Endothelial cell (in vitro differentiated cells): ENCODE measurements at regions not wholly inside any gene's neighbourhood (a gene's known extent, or its start where the extent isn't known, plus 50 kb on each side); places are given as distances from the start of the nearest gene placed in this dataset.
A peak's percentile ranks its signal among the peaks of the same experiment; 100 is the strongest.

Experiments
- DNase-seq: peaks from one replicate; pipeline ENCODE4 v3.0.0; 2021; ENCODE audit warnings: low spot score
- H3K27ac Mint-ChIP-seq: one replicate; pipeline ENCODE4 v1.8.0; 2021; ENCODE audit warnings: mixed read lengths, inconsistent platforms; ENCODE audit not compliant: unreplicated experiment
- H3K27me3 Mint-ChIP-seq: one replicate; pipeline ENCODE4 v1.8.0; 2021; ENCODE audit warnings: mild to moderate bottlenecking, moderate library complexity, mixed read lengths, inconsistent platforms; ENCODE audit not compliant: unreplicated experiment
- H3K36me3 Mint-ChIP-seq: one replicate; pipeline ENCODE4 v1.8.0; 2021; ENCODE audit warnings: mild to moderate bottlenecking, low read depth, mixed read lengths, inconsistent platforms; ENCODE audit not compliant: unreplicated experiment
- H3K4me1 Mint-ChIP-seq: one replicate; pipeline ENCODE4 v1.8.0; 2021; ENCODE audit warnings: mild to moderate bottlenecking, mixed read lengths, inconsistent platforms; ENCODE audit not compliant: unreplicated experiment
- H3K4me3 Mint-ChIP-seq: one replicate; pipeline ENCODE4 v1.8.0; 2021; ENCODE audit warnings: mild to moderate bottlenecking, mixed read lengths, inconsistent platforms; ENCODE audit not compliant: unreplicated experiment
- H3K9me3 Mint-ChIP-seq: one replicate; pipeline ENCODE4 v1.8.0; 2021; ENCODE audit warnings: mixed read lengths, inconsistent platforms; ENCODE audit not compliant: unreplicated experiment
- TF ChIP-seq, protein P1 (sequence below): fragments of 200-600 bp; sonication (generic); IDR thresholded peaks from one replicate; pipeline ENCODE4 v1.5.0; 2021; ENCODE audit warnings: antibody characterized with exemption; ENCODE audit not compliant: unreplicated experiment

- no peak overlapping the region for H3K27ac Mint-ChIP-seq
- TF ChIP-seq, protein P1, sequence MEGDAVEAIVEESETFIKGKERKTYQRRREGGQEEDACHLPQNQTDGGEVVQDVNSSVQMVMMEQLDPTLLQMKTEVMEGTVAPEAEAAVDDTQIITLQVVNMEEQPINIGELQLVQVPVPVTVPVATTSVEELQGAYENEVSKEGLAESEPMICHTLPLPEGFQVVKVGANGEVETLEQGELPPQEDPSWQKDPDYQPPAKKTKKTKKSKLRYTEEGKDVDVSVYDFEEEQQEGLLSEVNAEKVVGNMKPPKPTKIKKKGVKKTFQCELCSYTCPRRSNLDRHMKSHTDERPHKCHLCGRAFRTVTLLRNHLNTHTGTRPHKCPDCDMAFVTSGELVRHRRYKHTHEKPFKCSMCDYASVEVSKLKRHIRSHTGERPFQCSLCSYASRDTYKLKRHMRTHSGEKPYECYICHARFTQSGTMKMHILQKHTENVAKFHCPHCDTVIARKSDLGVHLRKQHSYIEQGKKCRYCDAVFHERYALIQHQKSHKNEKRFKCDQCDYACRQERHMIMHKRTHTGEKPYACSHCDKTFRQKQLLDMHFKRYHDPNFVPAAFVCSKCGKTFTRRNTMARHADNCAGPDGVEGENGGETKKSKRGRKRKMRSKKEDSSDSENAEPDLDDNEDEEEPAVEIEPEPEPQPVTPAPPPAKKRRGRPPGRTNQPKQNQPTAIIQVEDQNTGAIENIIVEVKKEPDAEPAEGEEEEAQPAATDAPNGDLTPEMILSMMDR: no peak
- no peaks in the 10 kb centered on the region for H3K36me3 Mint-ChIP-seq
- H3K4me3 Mint-ChIP-seq: no peak overlapping the region
- no peaks in the 10 kb centered on the region for H3K27me3 Mint-ChIP-seq
- DNase-seq: no peak
- no peaks in the 10 kb centered on the region for H3K9me3 Mint-ChIP-seq
- peaks cover 3% of the 10 kb centered on the region for H3K4me1 Mint-ChIP-seq
Observed at GRCh38 chr5:10867389-10868303, 106.6 kb upstream of the DAP start.

GRCh38 chr5:10866913-10867312 is 105.9 kb upstream of the DAP start:
- Mint-ChIP-seq H3K9me3 (no peaks in the 10 kb centered on the region), H3K4me1 (peaks cover under 1% of the 10 kb centered on the region), H3K4me3 (no peak overlapping the region), H3K36me3 (no peaks in the 10 kb centered on the region), H3K27me3 (no peaks in the 10 kb centered on the region), H3K27ac (no peak overlapping the region)
- TF ChIP-seq, protein P1: no peak
- no peak for DNase-seq

DNA sequence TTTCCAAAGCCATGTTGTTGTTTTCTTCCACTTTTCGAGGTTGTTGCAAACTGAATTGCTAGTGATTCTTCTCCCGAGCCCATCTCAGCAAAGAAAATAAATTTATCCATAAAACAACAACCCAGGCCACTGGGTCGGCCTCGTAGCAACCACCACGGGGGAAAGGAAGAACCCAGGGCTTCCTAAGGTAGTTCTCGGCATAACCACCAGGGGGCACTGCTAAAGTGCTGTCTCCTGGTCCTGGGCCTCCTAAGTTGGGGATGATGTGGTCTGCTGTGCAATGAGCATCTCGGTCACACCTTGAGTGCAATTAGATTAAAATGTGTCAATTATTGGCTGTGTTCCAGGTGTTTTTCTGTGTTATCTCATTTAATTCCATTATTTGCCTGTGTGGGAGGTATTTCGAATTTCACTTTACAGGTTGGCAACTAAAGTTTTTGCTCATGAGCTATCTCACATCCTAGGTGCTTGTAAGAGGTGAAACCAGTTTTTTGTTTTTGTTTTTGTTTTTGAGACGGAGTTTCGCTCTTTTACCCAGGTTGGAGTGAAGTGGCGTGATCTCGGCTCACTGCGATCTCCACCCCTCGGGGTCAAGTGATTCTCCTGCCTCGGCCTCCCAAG is 102.8 kb upstream of the DAP start:
- H3K36me3 Mint-ChIP-seq: no peaks in the 10 kb centered on the region
- DNase-seq: peak; percentile 83
- no peak overlapping the region for H3K4me3 Mint-ChIP-seq
- TF ChIP-seq, protein P1: peak; percentile 87
- no peaks in the 10 kb centered on the region for H3K4me1 Mint-ChIP-seq
- no peaks in the 10 kb centered on the region for H3K9me3 Mint-ChIP-seq
- no peaks in the 10 kb centered on the region for H3K27me3 Mint-ChIP-seq
- H3K27ac Mint-ChIP-seq: no peak overlapping the region

- Mint-ChIP-seq H3K27ac (no peak overlapping the region), H3K36me3 (no peaks in the 10 kb centered on the region), H3K4me1 (peaks cover 6% of the 10 kb centered on the region), H3K9me3 (no peaks in the 10 kb centered on the region), H3K4me3 (no peak overlapping the region), H3K27me3 (peaks cover 4% of the 10 kb centered on the region)
- TF ChIP-seq, protein P1: no peak
- no peak for DNase-seq
Observed at GRCh38 chr5:10862085-10862484, 101.1 kb upstream of the DAP start.

GRCh38 chr5:10861423-10861790 is 100.4 kb upstream of the DAP start:
- no peak overlapping the region for H3K27ac Mint-ChIP-seq
- no peaks in the 10 kb centered on the region for H3K36me3 Mint-ChIP-seq
- H3K27me3 Mint-ChIP-seq: peaks cover 4% of the 10 kb centered on the region
- no peak for DNase-seq
- TF ChIP-seq, protein P1: no peak
- H3K4me3 Mint-ChIP-seq: no peak overlapping the region
- H3K4me1 Mint-ChIP-seq: peaks cover 10% of the 10 kb centered on the region
- no peaks in the 10 kb centered on the region for H3K9me3 Mint-ChIP-seq
